IMR-90 (cell line): ENCODE measurements at regions not wholly inside any gene's neighbourhood (a gene's known extent, or its start where the extent isn't known, plus 50 kb on each side); places are given as distances from the start of the nearest gene placed in this dataset.

Experiments used
- ATAC-seq: fragments of 200-7000 bp; cut with Tn5 transposase; 2 replicates; pipeline ENCODE4 v1.9.1; 2020; ENCODE audit warnings: low read depth, mild to moderate bottlenecking, moderate library complexity
- BruUV-seq: library from RNA; stranded (reverse); fragments of 400-500 nt; replicated peaks from 2 replicates; lab custom pipeline; 2021; lab: Mats Ljungman, UMichigan
- CTCF ChIA-PET: fragments of 300-600 bp; formaldehyde crosslinking; extraction: SDS; loops from one replicate; lab custom pipeline; 2021; ENCODE audit warnings: antibody characterized with exemption; lab: Yijun Ruan, JAX
- POLR2A ChIA-PET: fragments of 300-600 bp; sonication (Branson Sonifier 250); formaldehyde crosslinking; loops from one replicate; lab custom pipeline; 2022; ENCODE audit warnings: antibody characterized with exemption; ENCODE audit not compliant: unreplicated experiment; lab: Charles Lee
- DNase-seq: peaks from one replicate; pipeline ENCODE4 v3.0.0; 2013
- H2AFZ ChIP-seq: replicated peaks from 2 replicates; pipeline ENCODE3; 2013; ENCODE audit warnings: low read length, mild to moderate bottlenecking; ENCODE audit not compliant: poor library complexity
- H2AK5ac ChIP-seq: 2 replicates; pipeline ENCODE4 v1.6.1; 2013; ENCODE audit warnings: low read depth, low read length, inconsistent platforms
- H2AK9ac ChIP-seq: replicated peaks from 2 replicates; pipeline ENCODE3; 2013; ENCODE audit warnings: mild to moderate bottlenecking, low read depth, low read length, moderate library complexity; ENCODE audit not compliant: poor library complexity
- H2BK120ac ChIP-seq: 2 replicates; pipeline ENCODE4 v1.6.1; 2013; ENCODE audit warnings: low read depth, low read length, inconsistent platforms
- H2BK15ac ChIP-seq: 3 replicates; pipeline ENCODE4 v1.6.1; 2013; ENCODE audit warnings: low read depth, low read length, inconsistent platforms
- H2BK20ac ChIP-seq: 2 replicates; pipeline ENCODE4 v1.6.1; 2013; ENCODE audit warnings: low read depth, mild to moderate bottlenecking, inconsistent platforms, low read length, moderate library complexity
- H2BK5ac ChIP-seq: 2 replicates; pipeline ENCODE4 v1.6.1; 2013; ENCODE audit warnings: mild to moderate bottlenecking, low read depth, low read length, inconsistent platforms; ENCODE audit not compliant: poor library complexity, severe bottlenecking
- H3K14ac ChIP-seq: replicated peaks from 2 replicates; pipeline ENCODE4 v1.6.1; 2013; ENCODE audit warnings: low read depth, low read length, inconsistent platforms
- H3K18ac ChIP-seq: 2 replicates; pipeline ENCODE4 v1.6.1; 2013; ENCODE audit warnings: low read depth, low read length, control low read depth
- H3K23ac ChIP-seq: 2 replicates; pipeline ENCODE4 v1.6.1; 2013; ENCODE audit warnings: low read depth, low read length, inconsistent platforms
- H3K27ac ChIP-seq: 2 replicates; pipeline ENCODE4 v1.5.1; 2013; ENCODE audit warnings: mild to moderate bottlenecking, control low read depth, low read length; ENCODE audit not compliant: insufficient read depth
- H3K27me3 ChIP-seq: 2 replicates; pipeline ENCODE4 v1.6.1; 2013; ENCODE audit warnings: low read length; ENCODE audit not compliant: control insufficient read depth, insufficient read depth
- H3K36me3 ChIP-seq: 2 replicates; pipeline ENCODE4 v1.6.1; 2013; ENCODE audit warnings: low read length, mixed read lengths; ENCODE audit not compliant: control insufficient read depth, insufficient read depth
- H3K4ac ChIP-seq: 2 replicates; pipeline ENCODE4 v1.6.1; 2013; ENCODE audit warnings: low read depth, low read length, inconsistent platforms
- H3K4me1 ChIP-seq: 2 replicates; pipeline ENCODE4 v1.6.1; 2013; ENCODE audit warnings: low read length, mixed read lengths; ENCODE audit not compliant: control insufficient read depth, insufficient read depth
- H3K4me2 ChIP-seq: 2 replicates; pipeline ENCODE4 v1.6.1; 2013; ENCODE audit warnings: low read depth, mild to moderate bottlenecking, control low read depth, low read length, moderate library complexity
- H3K4me3 ChIP-seq: 2 replicates; pipeline ENCODE4 v1.5.1; 2013; ENCODE audit warnings: low read depth, mild to moderate bottlenecking, control low read depth, low read length, moderate library complexity; ENCODE audit not compliant: insufficient read depth
- H3K56ac ChIP-seq: 2 replicates; pipeline ENCODE4 v1.6.1; 2013; ENCODE audit warnings: low read length, inconsistent platforms; ENCODE audit not compliant: insufficient read depth; ENCODE audit errors: extremely low read depth
- H3K79me1 ChIP-seq, 2 experiments: 2 replicates each; pipeline ENCODE4 v1.6.1; 2013; ENCODE audit warnings: low read length in 2 of 2, inconsistent platforms in 1 of 2, low read depth in 1 of 2
- H3K9ac ChIP-seq: 2 replicates; pipeline ENCODE4 v1.6.1; 2013; ENCODE audit warnings: low read depth, low read length, control low read depth
- H3K9me1 ChIP-seq: 2 replicates; pipeline ENCODE4 v1.6.1; 2013; ENCODE audit warnings: low read length, inconsistent platforms; ENCODE audit not compliant: insufficient read depth
- H3K9me3 ChIP-seq: 2 replicates; pipeline ENCODE4 v1.6.1; 2013; ENCODE audit warnings: low read length; ENCODE audit not compliant: control insufficient read depth, insufficient read depth
- H4K20me1 ChIP-seq: 2 replicates; pipeline ENCODE4 v1.6.1; 2013; ENCODE audit warnings: low read length, inconsistent platforms; ENCODE audit not compliant: insufficient read depth
- H4K5ac ChIP-seq: 2 replicates; pipeline ENCODE4 v1.6.1; 2013; ENCODE audit warnings: mild to moderate bottlenecking, low read depth, low read length, control low read depth
- H4K8ac ChIP-seq, 2 experiments: 2 replicates each; pipeline ENCODE4 v1.6.1; 2013; ENCODE audit warnings: low read depth in 2 of 2, low read length in 2 of 2, control low read depth in 1 of 2, inconsistent platforms in 1 of 2
- H4K91ac ChIP-seq: 2 replicates; pipeline ENCODE4 v1.6.1; 2013; ENCODE audit warnings: low read depth, low read length, inconsistent platforms; ENCODE audit not compliant: insufficient read depth
- BHLHE40 ChIP-seq: fragments of 150-350 bp; IDR thresholded peaks from 2 replicates; pipeline ENCODE4 v1.6.1; 2016; ENCODE audit warnings: mild to moderate bottlenecking, low read depth, low read length
- CEBPB ChIP-seq: IDR thresholded peaks from 2 replicates; pipeline ENCODE4 v1.6.1; 2012; ENCODE audit warnings: low read depth, low read length, improper control_type of control experiment
- CHD1 ChIP-seq: IDR thresholded peaks from 2 replicates; pipeline ENCODE4 v1.6.1; 2012; ENCODE audit warnings: low read depth, low read length, improper control_type of control experiment
- CTCF ChIP-seq: conservative IDR thresholded peaks from 2 replicates; pipeline ENCODE4 v1.5.1; 2012; ENCODE audit warnings: mild to moderate bottlenecking, low read depth, low read length, improper control_type of control experiment
- ELK1 ChIP-seq: fragments of 150-350 bp; IDR thresholded peaks from 2 replicates; pipeline ENCODE4 v1.6.1; 2016; ENCODE audit warnings: low read depth, mild to moderate bottlenecking, low read length, moderate library complexity, borderline replicate concordance
- FOS ChIP-seq: fragments of 150-350 bp; IDR thresholded peaks from 2 replicates; pipeline ENCODE4 v1.6.1; 2016; ENCODE audit warnings: low read depth, low read length
- MAFK ChIP-seq: IDR thresholded peaks from 2 replicates; pipeline ENCODE4 v1.6.1; 2012; ENCODE audit warnings: low read depth, low read length, improper control_type of control experiment
- MAZ ChIP-seq: IDR thresholded peaks from 2 replicates; pipeline ENCODE4 v1.6.1; 2012; ENCODE audit warnings: low read depth, mild to moderate bottlenecking, low read length, improper control_type of control experiment, moderate library complexity, borderline replicate concordance
- MXI1 ChIP-seq: IDR thresholded peaks from 2 replicates; pipeline ENCODE4 v1.6.1; 2012; ENCODE audit warnings: low read depth, mild to moderate bottlenecking, low read length, moderate library complexity, borderline replicate concordance
- NFE2L2 ChIP-seq: fragments of 150-350 bp; IDR thresholded peaks from 2 replicates; pipeline ENCODE4 v1.6.1; 2016; ENCODE audit warnings: low read depth, mild to moderate bottlenecking, low read length
- POLR2A ChIP-seq: IDR thresholded peaks from 2 replicates; pipeline ENCODE4 v1.6.1; 2012; ENCODE audit warnings: mild to moderate bottlenecking, low read depth, low read length
- RAD21 ChIP-seq: IDR thresholded peaks from 2 replicates; pipeline ENCODE4 v1.6.1; 2012; ENCODE audit warnings: low read length, improper control_type of control experiment
- RCOR1 ChIP-seq: IDR thresholded peaks from 2 replicates; pipeline ENCODE4 v1.6.1; 2012; ENCODE audit warnings: mild to moderate bottlenecking, low read length, improper control_type of control experiment; ENCODE audit not compliant: insufficient replicate concordance
- RFX5 ChIP-seq: IDR thresholded peaks from 2 replicates; pipeline ENCODE4 v1.8.0; 2012; ENCODE audit warnings: low read depth, mild to moderate bottlenecking, low read length, moderate library complexity
- SMC3 ChIP-seq: fragments of 150-350 bp; IDR thresholded peaks from 2 replicates; pipeline ENCODE4 v1.6.1; 2016; ENCODE audit warnings: low read depth, mild to moderate bottlenecking, antibody characterized with exemption, low read length, moderate library complexity
- USF2 ChIP-seq: fragments of 150-350 bp; IDR thresholded peaks from 2 replicates; pipeline ENCODE4 v1.6.1; 2017; ENCODE audit warnings: mild to moderate bottlenecking, antibody characterized with exemption, low read length, low read depth
- WGBS, 2 experiments: methylation state at CpG; one replicate each; pipeline versions ENCODE4 v1.1.5 to v1.1.7; 2013; ENCODE audit warnings: missing lambda C conversion rate in 2 of 2; ENCODE audit not compliant: insufficient read length in 1 of 2; ENCODE audit errors: extremely low coverage in 2 of 2; 5-methylcytosine and 5-hydroxymethylcytosine counted together
- dilution Hi-C: fragments of 300-500 bp; cut with HindIII; formaldehyde crosslinking; loops from one replicate; pipeline ENCODE4 v1.14.3; 2018; ENCODE audit warnings: low sequenced_read_pairs; ENCODE audit not compliant: unreplicated experiment
- in situ Hi-C: fragments of 300-500 bp; cut with MboI; formaldehyde crosslinking; loops from 3 replicates; pipeline ENCODE4 v1.14.3; 2019; ENCODE audit warnings: low sequenced_read_pairs, inconsistent platforms, mixed read lengths
- intact Hi-C: fragments of 100-400 bp; cut with micrococcal nuclease; formaldehyde crosslinking; loops from 2 replicates; pipeline ENCODE4 v1.10.0; 2022

- no TSS peak for BruUV-seq
- no peaks in the 10 kb centered on the region for H3K27me3 ChIP-seq
- no peak overlapping the region for H2BK120ac ChIP-seq
- H3K27ac ChIP-seq: no peak overlapping the region
- no peak overlapping the region for H3K56ac ChIP-seq
- no peak for TF ChIP-seq SMC3
- TF ChIP-seq NFE2L2: no peak
- TF ChIP-seq CHD1: no peak
- TF ChIP-seq MAZ: no peak
- TF ChIP-seq RFX5: no peak
- TF ChIP-seq MAFK: no peak
- TF ChIP-seq RAD21: no peak
- TF ChIP-seq CEBPB: no peak
- no peak for TF ChIP-seq FOS
- no peak for TF ChIP-seq POLR2A
- TF ChIP-seq RCOR1: no peak
- no peak for TF ChIP-seq CTCF
- TF ChIP-seq BHLHE40: no peak
- TF ChIP-seq MXI1: no peak
- no peak for TF ChIP-seq ELK1
- TF ChIP-seq USF2: no peak
- H3K23ac ChIP-seq: no peak overlapping the region
- H3K14ac ChIP-seq: no peak overlapping the region
- H4K91ac ChIP-seq: no peak overlapping the region
- intact Hi-C loops (no loop called here), in situ Hi-C loops (no loop called here), dilution Hi-C loops (no loop called here)
- no peak overlapping the region for H4K5ac ChIP-seq
- no peak overlapping the region for H3K9ac ChIP-seq
- DNase-seq (peak; percentile 10), ATAC-seq (no peak)
- H3K4me3 ChIP-seq: no peak overlapping the region
- H3K9me1 ChIP-seq: no peaks in the 10 kb centered on the region
- H2AK5ac ChIP-seq: no peak overlapping the region
- H3K36me3 ChIP-seq: no peaks in the 10 kb centered on the region
- CTCF ChIA-PET: no interaction called here
- no peak overlapping the region for H2BK20ac ChIP-seq
- no peak overlapping the region for H2BK5ac ChIP-seq
- no peaks in the 10 kb centered on the region for H3K9me3 ChIP-seq
- no peaks in the 10 kb centered on the region for H3K79me1 ChIP-seq
- POLR2A ChIA-PET: no interaction called here
- no peak overlapping the region for H2AK9ac ChIP-seq
- no peak overlapping the region for H3K4me2 ChIP-seq
- WGBS, 2 experiments: no CpG with 5 or more reads among the region's 2 CpGs
- no peak overlapping the region for H4K8ac ChIP-seq
- no peaks in the 10 kb centered on the region for H4K20me1 ChIP-seq
- H3K4ac ChIP-seq: no peak overlapping the region
- H3K18ac ChIP-seq: no peak overlapping the region
- no peak overlapping the region for H2BK15ac ChIP-seq
- no peaks in the 10 kb centered on the region; the same call in 1 of the 2 replicates for H3K4me1 ChIP-seq
- H2AFZ ChIP-seq: no peak overlapping the region
These were observed 181.4 kb downstream of the TBX18 start for GRCh38 chr6:84582997-84583396.
